Activated CD8-positive, alpha-beta T cell treated with anti-CD3 and anti-CD28 coated beads for 36 hours (primary cell): ENCODE measurements at regions not wholly inside any gene's neighbourhood (a gene's known extent, or its start where the extent isn't known, plus 50 kb on each side); places are given as distances from the start of the nearest gene placed in this dataset.

Source experiments
- ATAC-seq: fragments of 200-7000 bp; cut with Tn5 transposase; one replicate; pipeline ENCODE4 v1.10.0; 2021; ENCODE audit warnings: mild to moderate bottlenecking, moderate library complexity
- CTCF ChIA-PET: fragments of 350-600 bp; sonication (Branson Sonifier 250); formaldehyde crosslinking; loops from one replicate; lab custom pipeline; 2021; ENCODE audit warnings: antibody characterized with exemption; lab: Charles Lee
- POLR2A ChIA-PET: fragments of 350-600 bp; sonication (Branson Sonifier 250); formaldehyde crosslinking; loops from one replicate; lab custom pipeline; 2021; ENCODE audit warnings: antibody characterized with exemption; lab: Charles Lee
- DNase-seq: peaks from one replicate; pipeline ENCODE4 v3.0.0-alpha.2; 2020
- H3K27ac Mint-ChIP-seq: one replicate; pipeline ENCODE4 v1.8.0; 2021; ENCODE audit warnings: mild to moderate bottlenecking, mixed read lengths
- H3K27me3 Mint-ChIP-seq: one replicate; pipeline ENCODE4 v1.8.0; 2021; ENCODE audit warnings: mixed read lengths
- H3K36me3 Mint-ChIP-seq: one replicate; pipeline ENCODE4 v1.8.0; 2021; ENCODE audit warnings: low read depth, mixed read lengths
- H3K4me1 Mint-ChIP-seq: one replicate; pipeline ENCODE4 v1.8.0; 2021; ENCODE audit warnings: low read depth, mixed read lengths
- H3K4me3 Mint-ChIP-seq: one replicate; pipeline ENCODE4 v1.8.0; 2021; ENCODE audit warnings: mild to moderate bottlenecking, moderate library complexity, mixed read lengths
- H3K9me3 Mint-ChIP-seq: one replicate; pipeline ENCODE4 v1.8.0; 2021; ENCODE audit warnings: mixed read lengths
- CTCF ChIP-seq: fragments of 200-600 bp; IDR thresholded peaks from one replicate; pipeline ENCODE4 v1.8.0; 2022; ENCODE audit warnings: antibody characterized with exemption, mild to moderate bottlenecking
- intact Hi-C: fragments of 100-400 bp; cut with micrococcal nuclease; formaldehyde crosslinking; loops from one replicate; pipeline ENCODE4 v1.10.0; 2022

- Mint-ChIP-seq H3K27ac (no peak overlapping the region), H3K9me3 (no peaks in the 10 kb centered on the region), H3K27me3 (no peaks in the 10 kb centered on the region), H3K36me3 (no peaks in the 10 kb centered on the region), H3K4me1 (no peaks in the 10 kb centered on the region), H3K4me3 (no peak overlapping the region)
- CTCF ChIA-PET = no interaction called here
- DNase-seq = no peak
- intact Hi-C loops = no loop called here
- POLR2A ChIA-PET = no interaction called here
- TF ChIP-seq CTCF = no peak
- ATAC-seq = no peak
Measured at GRCh38 chr10:44684661-44685060, 226.5 kb upstream of the TMEM72 start.

- intact Hi-C loops = no loop called here
- no peak for TF ChIP-seq CTCF
- Mint-ChIP-seq H3K4me1 (no peaks in the 10 kb centered on the region), H3K27ac (no peak overlapping the region), H3K9me3 (no peaks in the 10 kb centered on the region), H3K36me3 (no peaks in the 10 kb centered on the region), H3K4me3 (no peak overlapping the region), H3K27me3 (no peaks in the 10 kb centered on the region)
- no peak for ATAC-seq
- DNase-seq = no peak
- ChIA-PET POLR2A (no interaction called here), CTCF (interaction anchor here (1.2 kb wide), 1 partner anchor 17 kb away, joined by 3 read pairs; no protein-coding TSS in a partner anchor)
Measured at GRCh38 chr10:44685220-44685619, 225.9 kb upstream of the TMEM72 start.

GRCh38 chr10:44685747-44686146, 225.4 kb upstream of the TMEM72 start:
- TF ChIP-seq CTCF = no peak
- Mint-ChIP-seq H3K27ac (no peak overlapping the region), H3K27me3 (no peaks in the 10 kb centered on the region), H3K36me3 (no peaks in the 10 kb centered on the region), H3K4me1 (no peaks in the 10 kb centered on the region), H3K4me3 (no peak overlapping the region), H3K9me3 (no peaks in the 10 kb centered on the region)
- intact Hi-C loops = no loop called here
- DNase-seq = no peak
- ChIA-PET POLR2A (no interaction called here), CTCF (interaction anchor here (1.2 kb wide), 1 partner anchor 16 kb away, joined by 3 read pairs; no protein-coding TSS in a partner anchor)
- no peak for ATAC-seq

- no peak for DNase-seq
- Mint-ChIP-seq H3K4me1 (no peaks in the 10 kb centered on the region), H3K27me3 (no peaks in the 10 kb centered on the region), H3K4me3 (no peak overlapping the region), H3K27ac (no peak overlapping the region), H3K36me3 (no peaks in the 10 kb centered on the region), H3K9me3 (no peaks in the 10 kb centered on the region)
- intact Hi-C loops = no loop called here
- POLR2A ChIA-PET = no interaction called here
- TF ChIP-seq CTCF = no peak
- CTCF ChIA-PET = interaction anchor here (1.4 kb wide), 1 partner anchor 244 kb away, joined by 3 read pairs; no protein-coding TSS in a partner anchor
- no peak for ATAC-seq
Measured at GRCh38 chr10:44689368-44689767, 221.8 kb upstream of the TMEM72 start.

GRCh38 chr10:44696496-44696895, 214.6 kb upstream of the TMEM72 start:
- ATAC-seq (no peak), DNase-seq (no peak)
- H3K27ac Mint-ChIP-seq = no peak overlapping the region
- H3K4me3 Mint-ChIP-seq = no peak overlapping the region
- no peaks in the 10 kb centered on the region for H3K36me3 Mint-ChIP-seq
- no peaks in the 10 kb centered on the region for H3K4me1 Mint-ChIP-seq
- intact Hi-C loops = no loop called here
- no peaks in the 10 kb centered on the region for H3K27me3 Mint-ChIP-seq
- ChIA-PET CTCF (no interaction called here), POLR2A (no interaction called here)
- H3K9me3 Mint-ChIP-seq = peaks cover 3% of the 10 kb centered on the region
- TF ChIP-seq CTCF = no peak
